Thyroid gland (tissue), 4 donors: ENCODE measurements at regions not wholly inside any gene's neighbourhood (a gene's known extent, or its start where the extent isn't known, plus 50 kb on each side); places are given as distances from the start of the nearest gene placed in this dataset.

Experiments
- DNase-seq, 2 donors: peaks; one replicate each; pipeline ENCODE4 v3.0.0-alpha.2; 2019
- H3K27ac ChIP-seq, 3 donors: fragments of 200-600 bp; sonication (generic); 1 replicate in 2 of 3; 2 replicates in 1 of 3; pipeline ENCODE4 v1.5.1; 2016 to 2019; ENCODE audit warnings: mild to moderate bottlenecking in 1 of 3, moderate library complexity in 1 of 3
- H3K27me3 ChIP-seq: fragments of 200-600 bp; sonication (generic); one replicate; pipeline ENCODE4 v1.5.1; 2019
- H3K36me3 ChIP-seq, 2 donors: fragments of 200-600 bp; sonication (generic); one replicate each; pipeline ENCODE4 v1.5.1; 2016 to 2019
- H3K4me1 ChIP-seq, 2 donors: fragments of 200-600 bp; sonication (generic); one replicate each; pipeline ENCODE4 v1.5.1; 2017 to 2019
- H3K4me3 ChIP-seq, 3 donors: fragments of 200-600 bp; sonication (generic); replicated peaks in 1 of 3; 1 replicate in 2 of 3; 2 replicates in 1 of 3; pipeline ENCODE4 v1.5.1; 2016; ENCODE audit warnings: mild to moderate bottlenecking in 1 of 3
- H3K9me3 ChIP-seq: fragments of 200-600 bp; sonication (generic); one replicate; pipeline ENCODE4 v1.5.1; 2017
- CTCF ChIP-seq, 6 experiments: fragments of 200-600 bp in 3 of 6; fragments of 450-650 bp in 3 of 6; sonication (generic) in 3 of 6; IDR thresholded peaks; one replicate each; pipeline ENCODE4 v1.5.1; 2016 to 2019; ENCODE audit warnings: antibody characterized with exemption in 6 of 6, mild to moderate bottlenecking in 2 of 6, inconsistent platforms in 1 of 6, moderate library complexity in 1 of 6
- POLR2A ChIP-seq, 2 donors: fragments of 450-650 bp; IDR thresholded peaks; one replicate each; pipeline ENCODE4 v1.6.1; 2017; ENCODE audit warnings: antibody characterized with exemption in 2 of 2, mild to moderate bottlenecking in 2 of 2, moderate library complexity in 1 of 2
- WGBS, 2 donors: methylation state at CpG; one replicate each; pipeline ENCODE4 v1.1.5; 2017; 5-methylcytosine and 5-hydroxymethylcytosine counted together
- intact Hi-C: fragments of 100-400 bp; cut with DNase I; formaldehyde crosslinking; loops from one replicate; pipeline ENCODE4 v1.15.1; 2023

GRCh38 chr9:20074291-20074690, 285.5 kb upstream of the SLC24A2 start:
- DNase-seq, result no peak
- WGBS, 2 donors, result 57 to 87% methylated on average over 1 of the region's 1 CpG
- Histone ChIP-seq H3K27ac (no peak overlapping the region), H3K36me3 (no peaks in the 10 kb centered on the region), H3K9me3 (no peaks in the 10 kb centered on the region), H3K27me3 (no peaks in the 10 kb centered on the region), H3K4me3 (no peak overlapping the region), H3K4me1 (peaks cover 0 to 5% of the 10 kb centered on the region in 2 donors)
- TF ChIP-seq CTCF (IDR thresholded peaks at IDR 0.05) (no peak), POLR2A (IDR thresholded peaks at IDR 0.05) (no peak)
- intact Hi-C loops, result no loop called here

GRCh38 chr9:20070336-20070735, 281.5 kb upstream of the SLC24A2 start:
- no peak overlapping the region for H3K27ac ChIP-seq
- intact Hi-C loops, result no loop called here
- no peaks in the 10 kb centered on the region for H3K9me3 ChIP-seq
- TF ChIP-seq POLR2A (IDR thresholded peaks at IDR 0.05) (no peak), CTCF (IDR thresholded peaks at IDR 0.05) (no peak)
- no peaks in the 10 kb centered on the region for H3K27me3 ChIP-seq
- DNase-seq, result peak; percentile 21 to 50
- 43 to 57% methylated on average over 3 of the region's 3 CpGs for WGBS, 2 donors
- H3K4me1 ChIP-seq, result peaks cover 0 to 5% of the 10 kb centered on the region in 2 donors
- no peaks in the 10 kb centered on the region for H3K36me3 ChIP-seq
- H3K4me3 ChIP-seq, result no peak overlapping the region

- H3K4me1 ChIP-seq, result peaks cover 0 to 5% of the 10 kb centered on the region in 2 donors
- no peak overlapping the region for H3K27ac ChIP-seq
- no peaks in the 10 kb centered on the region for H3K36me3 ChIP-seq
- no peak overlapping the region for H3K4me3 ChIP-seq
- no peaks in the 10 kb centered on the region for H3K9me3 ChIP-seq
- 66 to 68% methylated on average over 4 of the region's 4 CpGs for whole genome bisulfite sequencing, 2 donors
- intact Hi-C loops, result no loop called here
- TF ChIP-seq POLR2A (IDR thresholded peaks at IDR 0.05) (no peak), CTCF (IDR thresholded peaks at IDR 0.05) (no peak)
- no peaks in the 10 kb centered on the region for H3K27me3 ChIP-seq
- DNase-seq, result no peak
These were observed 277.2 kb upstream of the SLC24A2 start for GRCh38 chr9:20065796-20066700.

- Histone ChIP-seq H3K27ac (no peak overlapping the region), H3K4me1 (no peaks in the 10 kb centered on the region), H3K9me3 (no peaks in the 10 kb centered on the region), H3K4me3 (no peak overlapping the region), H3K36me3 (no peaks in the 10 kb centered on the region), H3K27me3 (no peaks in the 10 kb centered on the region)
- WGBS, 2 donors, result 54 to 64% methylated on average over 4 of the region's 4 CpGs
- no peak for TF ChIP-seq CTCF (IDR thresholded peaks at IDR 0.05)
- no peak for TF ChIP-seq POLR2A (IDR thresholded peaks at IDR 0.05)
- intact Hi-C loops, result no loop called here
- DNase-seq, result no peak
These were observed 276.2 kb upstream of the SLC24A2 start for GRCh38 chr9:20065046-20065445.

- intact Hi-C loops, result no loop called here
- WGBS, 2 donors, result 88 to 96% methylated on average over 1 of the region's 1 CpG
- TF ChIP-seq POLR2A (IDR thresholded peaks at IDR 0.05), result no peak
- no peak for TF ChIP-seq CTCF (IDR thresholded peaks at IDR 0.05)
- Histone ChIP-seq H3K9me3 (no peaks in the 10 kb centered on the region), H3K36me3 (no peaks in the 10 kb centered on the region), H3K27me3 (no peaks in the 10 kb centered on the region), H3K27ac (no peak overlapping the region), H3K4me3 (no peak overlapping the region), H3K4me1 (no peaks in the 10 kb centered on the region)
- DNase-seq, result no peak
These were observed 265.9 kb upstream of the SLC24A2 start for GRCh38 chr9:20054734-20055133.
